Esophagus squamous epithelium (tissue), 5 donors: ENCODE measurements at regions not wholly inside any gene's neighbourhood (a gene's known extent, or its start where the extent isn't known, plus 50 kb on each side); places are given as distances from the start of the nearest gene placed in this dataset.
"Not testable (repeated sequence)": the region's sequence is repeated elsewhere in the genome, so short reads cannot be mapped to it uniquely, and the experiment has no call there.

Source experiments
- DNase-seq: peaks from one replicate; lab custom pipeline; 2025; lab: John Stamatoyannopoulos, UW
- H3K27ac ChIP-seq, 4 donors: fragments of 200-600 bp; sonication (generic); one replicate each; pipeline ENCODE4 v1.5.1; 2016 to 2019; ENCODE audit warnings: mild to moderate bottlenecking in 1 of 4
- H3K27me3 ChIP-seq, 4 donors: fragments of 200-600 bp; sonication (generic); 1 replicate in 3 of 4; 2 replicates in 1 of 4; pipeline versions ENCODE4 v1.5.1 to v1.6.0; 2017 to 2021; ENCODE audit warnings: antibody characterized with exemption in 1 of 4
- H3K36me3 ChIP-seq, 3 donors: fragments of 200-600 bp; sonication (generic); one replicate each; pipeline ENCODE4 v1.5.1; 2016 to 2019
- H3K4me1 ChIP-seq, 3 donors: fragments of 200-600 bp; sonication (generic); one replicate each; pipeline ENCODE4 v1.5.1; 2017 to 2019
- H3K4me3 ChIP-seq, 4 donors: fragments of 200-600 bp; sonication (generic); 1 replicate in 3 of 4; 2 replicates in 1 of 4; pipeline ENCODE4 v1.5.1; 2016 to 2019; ENCODE audit warnings: mild to moderate bottlenecking in 2 of 4, moderate library complexity in 1 of 4
- H3K9me3 ChIP-seq, 3 donors: fragments of 200-600 bp; sonication (generic); one replicate each; pipeline ENCODE4 v1.5.1; 2016 to 2019
- POLR2A ChIP-seq, 4 donors: fragments of 450-650 bp; IDR thresholded peaks; one replicate each; pipeline ENCODE4 v1.6.1; 2017; ENCODE audit warnings: antibody characterized with exemption in 4 of 4, mild to moderate bottlenecking in 4 of 4, moderate library complexity in 3 of 4
- WGBS, 2 donors: methylation state at CpG; one replicate each; pipeline ENCODE4 v1.1.5; 2018; 5-methylcytosine and 5-hydroxymethylcytosine counted together
- intact Hi-C: fragments of 100-400 bp; cut with DNase I; formaldehyde crosslinking; loops from one replicate; pipeline ENCODE4 v1.15.0; 2022
- TF ChIP-seq, protein P1 (sequence below), 6 experiments: fragments of 450-650 bp in 4 of 6; fragments of 200-600 bp in 2 of 6; sonication (generic) in 2 of 6; IDR thresholded peaks; one replicate each; pipeline ENCODE4 v1.5.1; 2016 to 2019; ENCODE audit warnings: antibody characterized with exemption in 6 of 6, mild to moderate bottlenecking in 4 of 6, moderate library complexity in 4 of 6
- donor health status: DM: yes; HTN: yes; CAD: no.

DNA sequence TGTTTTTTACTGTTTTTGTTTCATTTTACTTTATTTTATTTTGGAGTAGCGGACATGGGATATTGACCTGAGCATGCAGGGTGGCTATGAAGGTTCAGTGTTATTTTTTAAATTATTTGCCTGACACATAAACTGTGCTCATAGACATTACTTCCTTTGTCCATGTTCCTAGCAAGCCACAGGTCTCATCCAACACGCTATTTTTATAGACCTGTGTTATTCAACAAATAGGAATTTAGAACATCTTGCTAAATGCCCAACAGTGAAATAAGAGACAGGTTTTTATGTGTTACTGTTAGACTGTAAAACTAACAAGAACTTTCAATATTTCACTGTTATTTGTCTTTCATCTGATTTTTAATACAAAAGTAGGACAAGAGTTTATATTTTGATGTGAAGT is 756.4 kb downstream of the KCNT2 start:
- no peak for TF ChIP-seq POLR2A (IDR thresholded peaks at IDR 0.05)
- TF ChIP-seq, protein P1, sequence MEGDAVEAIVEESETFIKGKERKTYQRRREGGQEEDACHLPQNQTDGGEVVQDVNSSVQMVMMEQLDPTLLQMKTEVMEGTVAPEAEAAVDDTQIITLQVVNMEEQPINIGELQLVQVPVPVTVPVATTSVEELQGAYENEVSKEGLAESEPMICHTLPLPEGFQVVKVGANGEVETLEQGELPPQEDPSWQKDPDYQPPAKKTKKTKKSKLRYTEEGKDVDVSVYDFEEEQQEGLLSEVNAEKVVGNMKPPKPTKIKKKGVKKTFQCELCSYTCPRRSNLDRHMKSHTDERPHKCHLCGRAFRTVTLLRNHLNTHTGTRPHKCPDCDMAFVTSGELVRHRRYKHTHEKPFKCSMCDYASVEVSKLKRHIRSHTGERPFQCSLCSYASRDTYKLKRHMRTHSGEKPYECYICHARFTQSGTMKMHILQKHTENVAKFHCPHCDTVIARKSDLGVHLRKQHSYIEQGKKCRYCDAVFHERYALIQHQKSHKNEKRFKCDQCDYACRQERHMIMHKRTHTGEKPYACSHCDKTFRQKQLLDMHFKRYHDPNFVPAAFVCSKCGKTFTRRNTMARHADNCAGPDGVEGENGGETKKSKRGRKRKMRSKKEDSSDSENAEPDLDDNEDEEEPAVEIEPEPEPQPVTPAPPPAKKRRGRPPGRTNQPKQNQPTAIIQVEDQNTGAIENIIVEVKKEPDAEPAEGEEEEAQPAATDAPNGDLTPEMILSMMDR (IDR thresholded peaks at IDR 0.05), result no peak
- no peak overlapping the region for H3K27ac ChIP-seq
- no peaks in the 10 kb centered on the region for H3K4me1 ChIP-seq
- no peak for DNase-seq
- 76 to 83% methylated on average over 2 of the region's 2 CpGs for WGBS, 2 donors
- no peaks in the 10 kb centered on the region for H3K36me3 ChIP-seq
- no peaks in the 10 kb centered on the region for H3K9me3 ChIP-seq
- H3K4me3 ChIP-seq, result no peak overlapping the region
- intact Hi-C loops, result no loop called here
- no peaks in the 10 kb centered on the region for H3K27me3 ChIP-seq

DNA sequence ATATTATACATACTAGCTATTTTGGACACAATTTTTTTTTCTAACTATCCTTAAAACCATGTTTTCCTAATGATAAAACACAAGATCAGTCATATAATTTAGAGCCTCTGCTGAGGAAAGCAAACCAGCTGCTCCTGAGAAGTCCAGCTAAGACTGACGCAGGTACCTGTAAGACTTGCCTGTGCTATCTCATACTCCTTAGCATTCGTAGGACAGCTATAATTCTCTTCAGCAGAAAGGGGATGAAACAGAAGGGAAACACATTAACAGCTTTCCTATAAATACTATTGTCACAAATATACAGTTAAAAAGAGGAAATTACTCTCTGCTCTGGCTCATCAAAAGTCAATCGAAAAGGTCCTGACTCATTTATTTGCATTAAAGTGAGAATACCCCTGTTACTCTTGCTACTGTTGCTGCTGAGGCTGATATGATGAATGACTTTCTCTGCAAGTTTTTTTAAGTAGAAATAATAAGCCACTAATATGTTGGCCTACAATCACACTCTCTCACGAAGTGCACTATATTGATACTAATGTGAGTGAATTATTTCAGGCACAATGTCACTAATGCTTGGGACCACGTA is 757.1 kb downstream of the KCNT2 start:
- TF ChIP-seq, protein P1 (IDR thresholded peaks at IDR 0.05), result no peak
- no peak for TF ChIP-seq POLR2A (IDR thresholded peaks at IDR 0.05)
- no peak for DNase-seq
- Histone ChIP-seq H3K9me3 (no peaks in the 10 kb centered on the region), H3K27me3 (no peaks in the 10 kb centered on the region), H3K36me3 (no peaks in the 10 kb centered on the region), H3K4me1 (no peaks in the 10 kb centered on the region), H3K27ac (no peak overlapping the region), H3K4me3 (no peak overlapping the region)
- intact Hi-C loops, result no loop called here
- 57 to 61% methylated on average over 5 of the region's 5 CpGs for WGBS, 2 donors

DNA sequence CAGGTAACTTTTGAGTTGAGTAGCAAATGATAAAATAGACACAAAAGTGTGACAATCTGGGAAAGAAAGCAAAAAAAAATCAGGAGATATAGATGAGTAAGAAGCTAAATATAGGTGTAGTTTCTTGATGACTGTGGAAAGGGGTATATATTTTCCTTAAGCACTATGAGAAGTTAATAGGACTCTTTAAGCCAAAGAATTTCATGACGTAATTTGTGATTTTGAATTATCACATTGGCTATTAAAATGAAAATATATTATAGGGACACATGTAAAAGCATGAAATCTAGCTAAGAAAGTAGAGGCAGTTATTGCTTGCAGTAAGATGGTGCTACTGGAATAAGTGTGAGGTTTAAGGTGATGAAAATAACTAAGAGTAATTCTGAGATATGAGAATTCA is 759.1 kb downstream of the KCNT2 start:
- Histone ChIP-seq H3K4me3 (no peak overlapping the region), H3K9me3 (no peaks in the 10 kb centered on the region), H3K4me1 (no peaks in the 10 kb centered on the region), H3K36me3 (no peaks in the 10 kb centered on the region), H3K27me3 (no peaks in the 10 kb centered on the region), H3K27ac (no peak overlapping the region)
- 0 to 67% methylated on average over 1 of the region's 1 CpG for WGBS, 2 donors
- TF ChIP-seq, protein P1 (IDR thresholded peaks at IDR 0.05), result no peak
- no peak for TF ChIP-seq POLR2A (IDR thresholded peaks at IDR 0.05)
- no peak for DNase-seq
- intact Hi-C loops, result no loop called here

DNA sequence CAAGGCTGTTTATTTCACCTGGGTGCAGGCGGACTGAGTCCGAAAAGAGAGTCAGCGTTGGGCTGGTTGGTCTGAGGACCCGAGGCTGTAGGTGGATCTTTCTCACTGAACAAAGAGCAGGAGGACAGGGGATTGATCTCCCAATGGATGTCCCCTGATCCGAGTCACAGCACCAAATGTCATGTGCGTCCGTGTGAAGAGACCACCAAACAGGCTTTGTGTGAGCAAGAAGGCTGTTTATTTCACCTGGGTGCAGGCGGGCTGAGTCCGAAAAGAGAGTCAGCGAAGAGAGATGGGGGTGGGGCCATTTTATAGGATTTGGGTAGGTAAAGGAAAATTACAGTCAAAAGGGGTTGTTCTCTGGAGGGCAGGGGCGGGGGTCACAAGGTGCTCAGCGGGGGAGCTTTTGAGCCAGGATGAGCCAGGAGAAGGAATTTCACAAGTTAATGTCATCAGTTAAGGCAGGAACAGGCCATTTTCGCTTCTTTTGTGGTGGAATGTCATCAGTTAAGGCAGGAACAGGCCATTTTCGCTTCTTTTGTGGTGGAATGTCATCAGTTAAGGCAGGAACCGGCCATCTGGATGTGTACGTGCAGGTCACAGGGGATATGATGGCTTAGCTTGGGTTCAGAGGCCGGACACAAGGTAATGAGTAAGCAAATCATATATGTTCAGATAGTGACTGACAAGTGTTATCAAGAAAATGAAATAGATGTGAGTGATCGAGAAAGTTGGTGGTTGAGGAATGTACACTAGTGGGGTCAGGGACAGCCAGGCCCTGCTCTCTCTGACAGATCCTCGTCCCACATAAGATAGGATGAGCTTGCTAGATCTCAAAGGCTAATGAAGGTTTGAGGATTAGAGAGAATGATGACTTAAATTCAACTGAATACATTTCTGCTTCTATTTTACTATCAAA is 760.0 kb downstream of the KCNT2 start:
- H3K27ac ChIP-seq, H3K9me3 ChIP-seq, DNase-seq, H3K4me1 ChIP-seq, intact Hi-C loops, H3K36me3 ChIP-seq, H3K27me3 ChIP-seq, H3K4me3 ChIP-seq: not testable (repeated sequence)
- WGBS, 2 donors, result 58 to 59% methylated on average over 15 to 19 of the region's 19 CpGs

DNA sequence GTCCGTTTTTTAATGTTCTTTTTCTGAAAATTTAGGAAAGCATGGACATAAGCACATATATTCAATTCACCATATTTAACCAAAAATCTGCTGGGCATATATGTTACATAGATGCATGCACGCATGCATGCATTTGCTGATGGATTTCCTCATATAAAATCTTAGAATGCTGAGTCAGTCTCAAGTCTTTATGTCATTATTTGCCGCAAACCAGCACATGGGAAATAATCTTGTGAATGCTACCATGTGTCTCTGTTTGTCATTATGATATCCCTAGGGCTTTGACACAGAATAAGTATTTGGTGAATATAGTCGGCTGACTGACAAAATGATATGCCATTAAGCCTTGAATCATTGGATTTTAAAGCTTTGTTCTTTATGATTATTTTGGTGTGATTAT is 776.5 kb downstream of the KCNT2 start:
- Histone ChIP-seq H3K4me3 (no peak overlapping the region), H3K27ac (no peak overlapping the region), H3K36me3 (no peaks in the 10 kb centered on the region), H3K9me3 (no peaks in the 10 kb centered on the region), H3K4me1 (no peaks in the 10 kb centered on the region), H3K27me3 (no peaks in the 10 kb centered on the region)
- 83 to 96% methylated on average over 4 of the region's 4 CpGs for WGBS, 2 donors
- no peak for TF ChIP-seq POLR2A (IDR thresholded peaks at IDR 0.05)
- TF ChIP-seq, protein P1 (IDR thresholded peaks at IDR 0.05), result no peak
- no peak for DNase-seq
- intact Hi-C loops, result no loop called here
